Mesendoderm (in vitro differentiated cells): ENCODE measurements at regions not wholly inside any gene's neighbourhood (a gene's known extent, or its start where the extent isn't known, plus 50 kb on each side); places are given as distances from the start of the nearest gene placed in this dataset.
"Not testable (repeated sequence)": the region's sequence is repeated elsewhere in the genome, so short reads cannot be mapped to it uniquely, and the experiment has no call there.

ENCODE experiments used
- DNase-seq: peaks from one replicate; pipeline ENCODE4 v3.0.0; 2013
- H2AK5ac ChIP-seq: 2 replicates; pipeline ENCODE4 v1.6.1; 2013; ENCODE audit warnings: low read length, inconsistent platforms
- H2BK120ac ChIP-seq: 2 replicates; pipeline ENCODE4 v1.6.1; 2013; ENCODE audit warnings: low read depth, mild to moderate bottlenecking, low read length, moderate library complexity, mixed read lengths
- H2BK15ac ChIP-seq: replicated peaks from 2 replicates; pipeline ENCODE4 v1.6.1; 2013; ENCODE audit warnings: low read depth, mild to moderate bottlenecking, moderate library complexity
- H2BK5ac ChIP-seq: 2 replicates; pipeline ENCODE4 v1.6.1; 2013; ENCODE audit warnings: low read length, inconsistent platforms
- H3K18ac ChIP-seq: 2 replicates; pipeline ENCODE4 v1.6.1; 2013; ENCODE audit warnings: mild to moderate bottlenecking, low read length, mixed read lengths
- H3K23ac ChIP-seq: one replicate; pipeline ENCODE4 v1.6.1; 2013; ENCODE audit warnings: low read length
- H3K27ac ChIP-seq: 2 replicates; pipeline ENCODE4 v1.5.1; 2013; ENCODE audit warnings: low read depth, mild to moderate bottlenecking, inconsistent platforms, low read length, moderate library complexity
- H3K27me3 ChIP-seq: 2 replicates; pipeline ENCODE4 v1.6.1; 2013; ENCODE audit warnings: low read length, control low read depth, mild to moderate bottlenecking, inconsistent platforms; ENCODE audit not compliant: insufficient read depth, poor library complexity
- H3K36me3 ChIP-seq: 2 replicates; pipeline ENCODE4 v1.6.1; 2013; ENCODE audit warnings: low read length, inconsistent platforms; ENCODE audit not compliant: control insufficient read depth, insufficient read depth
- H3K4ac ChIP-seq: one replicate; pipeline ENCODE4 v1.6.1; 2013; ENCODE audit warnings: low read depth, mild to moderate bottlenecking, low read length, moderate library complexity
- H3K4me1 ChIP-seq: 2 replicates; pipeline ENCODE4 v1.6.1; 2013; ENCODE audit warnings: low read depth, low read length, inconsistent platforms; ENCODE audit not compliant: control insufficient read depth
- H3K4me2 ChIP-seq: 2 replicates; pipeline ENCODE4 v1.6.1; 2013; ENCODE audit warnings: low read length
- H3K4me3 ChIP-seq: 2 replicates; pipeline ENCODE4 v1.5.1; 2013; ENCODE audit warnings: mild to moderate bottlenecking, low read length
- H3K56ac ChIP-seq: one replicate; pipeline ENCODE4 v1.6.1; 2013; ENCODE audit warnings: low read length
- H3K79me1 ChIP-seq: 2 replicates; pipeline ENCODE4 v1.6.1; 2013; ENCODE audit warnings: low read length, inconsistent platforms
- H3K79me2 ChIP-seq: 2 replicates; pipeline ENCODE4 v1.6.1; 2013; ENCODE audit warnings: mild to moderate bottlenecking, low read length; ENCODE audit not compliant: control insufficient read depth, insufficient read depth
- H3K9ac ChIP-seq: 2 replicates; pipeline ENCODE4 v1.6.1; 2013; ENCODE audit warnings: low read length, inconsistent platforms
- H4K5ac ChIP-seq: one replicate; pipeline ENCODE4 v1.6.1; 2013; ENCODE audit warnings: low read length
- H4K8ac ChIP-seq: one replicate; pipeline ENCODE4 v1.6.1; 2013; ENCODE audit warnings: low read depth, mild to moderate bottlenecking, control low read depth, low read length, moderate library complexity
- WGBS: extraction: QIAGEN DNeasy Blood & Tissue Kit; methylation state at CpG from one replicate; pipeline ENCODE4 v1.1.7; 2013; ENCODE audit warnings: low lambda C conversion rate, missing lambda C conversion rate; ENCODE audit not compliant: insufficient coverage; ENCODE audit errors: extremely low coverage; 5-methylcytosine and 5-hydroxymethylcytosine counted together

DNA sequence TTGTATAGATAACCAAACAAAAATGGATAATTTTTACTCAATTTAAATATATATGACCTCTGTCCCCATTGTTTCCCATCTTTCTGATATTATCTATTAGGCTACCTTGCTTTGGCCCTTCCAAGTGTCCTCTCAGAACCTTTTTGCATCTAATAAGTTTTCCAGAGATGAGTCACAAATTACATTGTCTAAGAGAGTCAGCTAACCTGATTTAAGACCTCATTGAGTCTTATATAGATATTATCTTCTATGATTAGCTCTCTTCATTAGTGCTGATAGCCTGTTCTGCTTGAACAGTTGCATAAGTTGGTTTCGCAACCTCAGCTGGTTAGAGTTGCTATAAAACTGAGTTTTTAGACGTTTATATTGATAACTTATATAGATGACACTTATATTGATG, 623.1 kb downstream of the LRRC70 start:
- no peak for DNase-seq
- Histone ChIP-seq H3K79me2 (no peaks in the 10 kb centered on the region), H2AK5ac (no peak overlapping the region), H2BK120ac (no peak overlapping the region), H3K4me3 (no peak overlapping the region), H3K4me2 (no peak overlapping the region), H3K27ac (no peak overlapping the region), H3K36me3 (no peaks in the 10 kb centered on the region), H3K9ac (no peak overlapping the region), H3K56ac (no peak overlapping the region), H3K4me1 (no peaks in the 10 kb centered on the region), H4K8ac (no peak overlapping the region), H3K23ac (no peak overlapping the region), H2BK5ac (no peak overlapping the region), H4K5ac (no peak overlapping the region), H3K27me3 (no peaks in the 10 kb centered on the region), H3K4ac (no peak overlapping the region), H3K79me1 (no peaks in the 10 kb centered on the region), H2BK15ac (no peak overlapping the region), H3K18ac (no peak overlapping the region)
- WGBS: no CpG with 5 or more reads among the region's 2 CpGs

GRCh38 chr5:63194126-63194525, 615.5 kb downstream of the LRRC70 start:
- DNase-seq: peak; percentile 37
- Histone ChIP-seq H3K4me3 (no peak overlapping the region), H3K4me1 (no peaks in the 10 kb centered on the region), H3K18ac (no peak overlapping the region), H2BK5ac (no peak overlapping the region), H3K27me3 (no peaks in the 10 kb centered on the region), H3K4me2 (no peak overlapping the region), H3K79me2 (no peaks in the 10 kb centered on the region), H4K5ac (no peak overlapping the region), H3K27ac (no peak overlapping the region), H3K4ac (no peak overlapping the region), H2AK5ac (no peak overlapping the region), H2BK120ac (no peak overlapping the region), H4K8ac (no peak overlapping the region), H2BK15ac (no peak overlapping the region), H3K79me1 (no peaks in the 10 kb centered on the region), H3K56ac (no peak overlapping the region), H3K36me3 (no peaks in the 10 kb centered on the region), H3K9ac (no peak overlapping the region), H3K23ac (no peak overlapping the region)
- WGBS: no CpG with 5 or more reads among the region's 3 CpGs

DNA sequence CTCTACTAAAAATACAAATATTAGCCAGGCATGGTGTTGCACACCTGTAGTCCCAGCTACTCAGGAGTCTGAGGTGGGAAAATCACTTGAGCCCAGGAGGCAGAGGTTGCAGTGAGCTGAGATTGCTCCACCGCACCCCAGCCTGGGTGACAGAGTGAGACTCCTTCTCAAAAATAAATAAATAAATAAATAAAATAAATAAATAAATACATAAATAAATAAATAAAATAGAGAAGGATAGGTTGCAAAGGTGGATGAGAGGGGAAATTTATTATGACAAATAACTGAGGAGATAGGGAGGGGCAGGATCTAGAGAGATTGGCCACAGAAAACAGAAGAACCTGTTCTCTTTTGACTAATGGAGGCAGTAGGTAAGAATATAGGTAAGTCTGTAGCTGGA, 601.6 kb downstream of the LRRC70 start:
- H3K4ac ChIP-seq, H3K36me3 ChIP-seq, H2BK15ac ChIP-seq, H3K4me2 ChIP-seq, H4K8ac ChIP-seq, H2AK5ac ChIP-seq, H3K56ac ChIP-seq, H3K9ac ChIP-seq, H3K79me1 ChIP-seq, H4K5ac ChIP-seq, H3K27ac ChIP-seq, H2BK5ac ChIP-seq, H2BK120ac ChIP-seq, DNase-seq, H3K79me2 ChIP-seq, H3K4me3 ChIP-seq, H3K23ac ChIP-seq, H3K4me1 ChIP-seq, H3K27me3 ChIP-seq, H3K18ac ChIP-seq: not testable (repeated sequence)
- no CpG with 5 or more reads among the region's 1 CpG for WGBS

- no peaks in the 10 kb centered on the region for H3K4me1 ChIP-seq
- WGBS: no CpG with 5 or more reads among the region's 5 CpGs
- no peak overlapping the region for H3K18ac ChIP-seq
Observed at GRCh38 chr5:63175850-63176249, 597.2 kb downstream of the LRRC70 start.

GRCh38 chr5:63170486-63170885, 591.9 kb downstream of the LRRC70 start:
- no peak overlapping the region for H4K5ac ChIP-seq
- H3K4me2 ChIP-seq: no peak overlapping the region
- no peak overlapping the region for H3K18ac ChIP-seq
- no peak overlapping the region for H2BK120ac ChIP-seq
- H2BK5ac ChIP-seq: no peak overlapping the region
- H4K8ac ChIP-seq: no peak overlapping the region
- H3K79me1 ChIP-seq: no peaks in the 10 kb centered on the region
- no peak overlapping the region for H3K4ac ChIP-seq
- DNase-seq: no peak
- H2BK15ac ChIP-seq: no peak overlapping the region
- H3K9ac ChIP-seq: no peak overlapping the region
- no peaks in the 10 kb centered on the region for H3K27me3 ChIP-seq
- H3K79me2 ChIP-seq: no peaks in the 10 kb centered on the region
- no peak overlapping the region for H3K27ac ChIP-seq
- H3K23ac ChIP-seq: no peak overlapping the region
- H3K4me3 ChIP-seq: no peak overlapping the region
- H3K36me3 ChIP-seq: no peaks in the 10 kb centered on the region
- WGBS: no CpG with 5 or more reads among the region's 6 CpGs
- no peaks in the 10 kb centered on the region for H3K4me1 ChIP-seq
- H2AK5ac ChIP-seq: no peak overlapping the region
- no peak overlapping the region for H3K56ac ChIP-seq

More at GRCh38 chr5:63175850-63176249, 597.2 kb downstream of the LRRC70 start:
- Histone ChIP-seq H3K4me3 (no peak overlapping the region), H3K4ac (no peak overlapping the region), H3K56ac (no peak overlapping the region), H2BK120ac (no peak overlapping the region), H2BK15ac (no peak overlapping the region), H4K8ac (no peak overlapping the region), H3K4me2 (no peak overlapping the region), H3K9ac (no peak overlapping the region), H3K79me2 (no peaks in the 10 kb centered on the region), H3K36me3 (no peaks in the 10 kb centered on the region), H3K27ac (no peak overlapping the region), H2BK5ac (no peak overlapping the region), H3K27me3 (no peaks in the 10 kb centered on the region), H2AK5ac (no peak overlapping the region), H4K5ac (no peak overlapping the region), H3K79me1 (no peaks in the 10 kb centered on the region), H3K23ac (no peak overlapping the region)
- DNase-seq: no peak

GRCh38 chr5:63164838-63165535, 586.4 kb downstream of the LRRC70 start:
- no CpG with 5 or more reads among the region's 6 CpGs for WGBS
- Histone ChIP-seq H3K18ac (no peak overlapping the region), H3K9ac (no peak overlapping the region), H3K36me3 (no peaks in the 10 kb centered on the region), H3K23ac (no peak overlapping the region), H3K27ac (no peak overlapping the region), H2BK120ac (no peak overlapping the region), H2BK5ac (no peak overlapping the region), H3K4me1 (no peaks in the 10 kb centered on the region), H3K4ac (no peak overlapping the region), H4K8ac (no peak overlapping the region), H3K79me2 (no peaks in the 10 kb centered on the region), H3K56ac (no peak overlapping the region), H4K5ac (no peak overlapping the region), H3K4me3 (no peak overlapping the region), H3K79me1 (no peaks in the 10 kb centered on the region), H2AK5ac (no peak overlapping the region), H2BK15ac (no peak overlapping the region), H3K27me3 (no peaks in the 10 kb centered on the region), H3K4me2 (no peak overlapping the region)
- DNase-seq: no peak
